H1 (cell line): ENCODE measurements at regions not wholly inside any gene's neighbourhood (a gene's known extent, or its start where the extent isn't known, plus 50 kb on each side); places are given as distances from the start of the nearest gene placed in this dataset.

Source experiments
- EP300 ChIP-seq, 2 experiments: IDR thresholded peaks; 1 replicate in 1 of 2; 2 replicates in 1 of 2; pipeline ENCODE4 v1.6.1; 2011 to 2012; ENCODE audit warnings: low read depth in 2 of 2, low read length in 2 of 2, mild to moderate bottlenecking in 2 of 2, borderline replicate concordance in 1 of 2, inconsistent platforms in 1 of 2, moderate library complexity in 1 of 2
- JUN ChIP-seq: IDR thresholded peaks from 2 replicates; pipeline ENCODE4 v1.6.1; 2011; ENCODE audit warnings: low read depth, mild to moderate bottlenecking, improper control_type of control experiment, low read length
- POLR2A ChIP-seq, 2 experiments: IDR thresholded peaks; 1 replicate in 1 of 2; 2 replicates in 1 of 2; pipeline ENCODE4 v1.6.1; 2011; ENCODE audit warnings: low read depth in 2 of 2, low read length in 2 of 2, mild to moderate bottlenecking in 2 of 2; ENCODE audit errors: control extremely low read depth in 1 of 2
- POLR2AphosphoS5 ChIP-seq: IDR thresholded peaks from 2 replicates; pipeline ENCODE4 v1.6.1; 2011; ENCODE audit warnings: low read depth, low read length
- RNF2 ChIP-seq: fragments of 200-900, 300-1000 bp; sonication (generic); IDR thresholded peaks from 2 replicates; pipeline ENCODE4 v1.7.1; 2016; ENCODE audit warnings: borderline replicate concordance, low read depth, mild to moderate bottlenecking, antibody characterized with exemption, low read length; ENCODE audit not compliant: poor library complexity, severe bottlenecking; ENCODE audit errors: missing control alignments
- SP1 ChIP-seq: IDR thresholded peaks from 2 replicates; pipeline ENCODE4 v1.6.1; 2011; ENCODE audit warnings: low read depth, low read length
- YY1 ChIP-seq: IDR thresholded peaks from 2 replicates; pipeline ENCODE4 v1.6.1; 2011; ENCODE audit warnings: low read depth, mild to moderate bottlenecking, low read length
- TF ChIP-seq, protein P1 (sequence below), 3 experiments: IDR thresholded peaks; 1 replicate in 2 of 3; 2 replicates in 1 of 3; pipeline versions ENCODE4 v1.5.1 to v1.6.1; 2011; ENCODE audit warnings: low read length in 3 of 3, mild to moderate bottlenecking in 3 of 3, inconsistent platforms in 2 of 3, low read depth in 1 of 3, moderate library complexity in 1 of 3; ENCODE audit not compliant: insufficient read depth in 1 of 3; ENCODE audit errors: control extremely low read depth in 1 of 3

DNA sequence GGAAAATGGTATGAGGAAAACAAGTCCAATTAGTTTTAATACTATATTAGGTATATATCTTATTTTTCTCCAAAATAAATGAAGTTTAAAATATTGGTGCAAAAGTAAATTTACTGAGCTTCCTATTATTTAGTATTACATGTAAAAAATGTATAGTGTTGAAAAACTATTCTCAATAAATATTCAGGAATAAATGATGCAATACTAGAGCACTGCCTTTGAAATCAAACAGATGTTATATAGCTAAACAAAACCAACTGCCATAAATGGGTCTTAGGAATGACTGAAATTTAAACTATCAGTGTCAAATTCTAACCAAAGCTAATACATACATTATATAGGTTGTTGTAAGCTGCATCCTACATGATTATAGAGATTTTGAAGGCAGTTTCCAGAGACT is 1434.0 kb upstream of the LRRTM3 start:
- no peak for TF ChIP-seq YY1
- TF ChIP-seq POLR2A (IDR thresholded peaks at IDR 0.05; ENCODE audit: control extremely low read depth in 1 of 2, low read depth in 2 of 2, low read length in 2 of 2): no peak
- TF ChIP-seq EP300 (IDR thresholded peaks at IDR 0.05; ENCODE audit: borderline replicate concordance in 1 of 2, low read depth in 2 of 2, low read length in 2 of 2): no peak
- no peak for TF ChIP-seq JUN
- TF ChIP-seq, protein P1, sequence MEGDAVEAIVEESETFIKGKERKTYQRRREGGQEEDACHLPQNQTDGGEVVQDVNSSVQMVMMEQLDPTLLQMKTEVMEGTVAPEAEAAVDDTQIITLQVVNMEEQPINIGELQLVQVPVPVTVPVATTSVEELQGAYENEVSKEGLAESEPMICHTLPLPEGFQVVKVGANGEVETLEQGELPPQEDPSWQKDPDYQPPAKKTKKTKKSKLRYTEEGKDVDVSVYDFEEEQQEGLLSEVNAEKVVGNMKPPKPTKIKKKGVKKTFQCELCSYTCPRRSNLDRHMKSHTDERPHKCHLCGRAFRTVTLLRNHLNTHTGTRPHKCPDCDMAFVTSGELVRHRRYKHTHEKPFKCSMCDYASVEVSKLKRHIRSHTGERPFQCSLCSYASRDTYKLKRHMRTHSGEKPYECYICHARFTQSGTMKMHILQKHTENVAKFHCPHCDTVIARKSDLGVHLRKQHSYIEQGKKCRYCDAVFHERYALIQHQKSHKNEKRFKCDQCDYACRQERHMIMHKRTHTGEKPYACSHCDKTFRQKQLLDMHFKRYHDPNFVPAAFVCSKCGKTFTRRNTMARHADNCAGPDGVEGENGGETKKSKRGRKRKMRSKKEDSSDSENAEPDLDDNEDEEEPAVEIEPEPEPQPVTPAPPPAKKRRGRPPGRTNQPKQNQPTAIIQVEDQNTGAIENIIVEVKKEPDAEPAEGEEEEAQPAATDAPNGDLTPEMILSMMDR (IDR thresholded peaks at IDR 0.05; ENCODE audit: control extremely low read depth in 1 of 3, insufficient read depth in 1 of 3, low read depth in 1 of 3, low read length in 3 of 3): no peak
- no peak for TF ChIP-seq RNF2
- no peak for TF ChIP-seq POLR2AphosphoS5
- no peak for TF ChIP-seq SP1
